Prostate gland (tissue), 1 donor: ENCODE measurements at regions not wholly inside any gene's neighbourhood (a gene's known extent, or its start where the extent isn't known, plus 50 kb on each side); places are given as distances from the start of the nearest gene placed in this dataset.

Source experiments
- POLR2A ChIP-seq: fragments of 450-650 bp; IDR thresholded peaks from one replicate; pipeline ENCODE4 v1.6.1; 2016; ENCODE audit warnings: antibody characterized with exemption, mild to moderate bottlenecking
- POLR2AphosphoS5 ChIP-seq: sonication (generic); formaldehyde crosslinking; IDR thresholded peaks from one replicate; pipeline ENCODE4 v1.6.1; 2017; ENCODE audit warnings: antibody characterized with exemption

DNA sequence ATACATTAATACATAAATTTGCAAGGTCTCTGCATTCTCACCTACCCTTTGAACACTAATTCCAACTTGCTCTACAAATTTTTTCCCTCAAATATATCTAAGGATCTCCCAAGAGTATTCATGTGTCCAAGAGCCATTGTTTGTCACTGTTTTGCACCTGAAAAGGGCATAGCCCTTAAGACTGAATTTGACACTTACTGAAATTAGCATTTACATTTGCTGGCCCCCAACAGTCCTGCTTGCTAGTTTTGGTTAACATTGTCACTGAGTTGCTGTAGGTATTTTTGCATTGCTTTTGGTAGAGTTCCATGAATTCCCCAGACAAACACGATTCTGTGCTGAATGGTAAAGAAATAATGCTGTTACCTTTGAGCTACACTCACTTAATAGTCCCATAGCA, 57.3 kb downstream of the KCNA4 start:
- TF ChIP-seq POLR2A (no peak), POLR2AphosphoS5 (no peak)
